HG03432 (cell line): ENCODE measurements at regions not wholly inside any gene's neighbourhood (a gene's known extent, or its start where the extent isn't known, plus 50 kb on each side); places are given as distances from the start of the nearest gene placed in this dataset.

Source experiments
- ATAC-seq: cut with Tn5 transposase; IDR thresholded peaks from one replicate; pipeline ENCODE4 v1.9.1; 2021; ENCODE audit warnings: mild to moderate bottlenecking, moderate library complexity; ENCODE audit not compliant: unreplicated experiment

- no peak for ATAC-seq
These were observed 490.8 kb downstream of the TLE4 start for GRCh38 chr9:80062567-80062966.

- no peak for ATAC-seq
These were observed 490.2 kb downstream of the TLE4 start for GRCh38 chr9:80061940-80062339.

GRCh38 chr9:80061096-80061495 lies 489.3 kb downstream of the TLE4 start:
- no peak for ATAC-seq

GRCh38 chr9:80059979-80060378 lies 488.2 kb downstream of the TLE4 start:
- ATAC-seq: no peak

GRCh38 chr9:80059191-80059590 lies 487.4 kb downstream of the TLE4 start:
- no peak for ATAC-seq

- ATAC-seq: no peak
These were observed 481.1 kb downstream of the TLE4 start for GRCh38 chr9:80052830-80053229.

- no peak for ATAC-seq
These were observed 477.5 kb downstream of the TLE4 start for GRCh38 chr9:80049096-80049782.

GRCh38 chr9:80046481-80046880 lies 474.7 kb downstream of the TLE4 start:
- ATAC-seq: no peak

GRCh38 chr9:80041821-80042220 lies 470.1 kb downstream of the TLE4 start:
- ATAC-seq: no peak

- no peak for ATAC-seq
These were observed 468.7 kb downstream of the TLE4 start for GRCh38 chr9:80040457-80040856.

GRCh38 chr9:80030801-80031200 lies 459.0 kb downstream of the TLE4 start:
- ATAC-seq: no peak

- ATAC-seq: no peak
These were observed 456.7 kb downstream of the TLE4 start for GRCh38 chr9:80028501-80028900.

- ATAC-seq: no peak
These were observed 454.2 kb downstream of the TLE4 start for GRCh38 chr9:80025796-80026520.

GRCh38 chr9:80025131-80025530 lies 453.4 kb downstream of the TLE4 start:
- ATAC-seq: no peak

- no peak for ATAC-seq
These were observed 448.8 kb downstream of the TLE4 start for GRCh38 chr9:80020530-80020929.

GRCh38 chr9:80020056-80020455 lies 448.3 kb downstream of the TLE4 start:
- no peak for ATAC-seq

- ATAC-seq: no peak
These were observed 442.1 kb downstream of the TLE4 start for GRCh38 chr9:80013891-80014290.

- no peak for ATAC-seq
These were observed 441.0 kb downstream of the TLE4 start for GRCh38 chr9:80012557-80013330.

GRCh38 chr9:80009204-80009603 lies 437.4 kb downstream of the TLE4 start:
- no peak for ATAC-seq

- ATAC-seq: no peak
These were observed 432.9 kb downstream of the TLE4 start for GRCh38 chr9:80004714-80005113.

- ATAC-seq: no peak
These were observed 418.8 kb downstream of the TLE4 start for GRCh38 chr9:79990536-79990935.

- ATAC-seq: no peak
These were observed 417.3 kb downstream of the TLE4 start for GRCh38 chr9:79989079-79989478.
